ENCODE measurements at regions not wholly inside any gene's neighbourhood (a gene's known extent, or its start where the extent isn't known, plus 50 kb on each side); places are given as distances from the start of the nearest gene placed in this dataset.

- H3K4me3 Mint-ChIP-seq (ENCODE audit: low read depth, unreplicated experiment) = no peak overlapping the region
- no TSS peak for BruUV-seq (replicated peaks)
- H3K4me1 Mint-ChIP-seq (ENCODE audit: low read depth, unreplicated experiment) = no peaks in the 10 kb centered on the region
- no peak for DNase-seq
- peaks cover 2% of the 10 kb centered on the region for H3K9me3 Mint-ChIP-seq (ENCODE audit: low read depth, unreplicated experiment)
- H3K36me3 Mint-ChIP-seq (ENCODE audit: insufficient read depth, unreplicated experiment) = no peaks in the 10 kb centered on the region
- TF ChIP-seq CTCF (IDR thresholded peaks at IDR 0.05; ENCODE audit: unreplicated experiment) = no peak
- intact Hi-C loops (cut with micrococcal nuclease; ENCODE audit: unreplicated experiment) = no loop called here
- H3K27ac Mint-ChIP-seq (ENCODE audit: unreplicated experiment) = no peak overlapping the region
- H3K27me3 Mint-ChIP-seq (ENCODE audit: unreplicated experiment) = peaks cover 17% of the 10 kb centered on the region
- CTCF ChIA-PET = no interaction called here
These were observed 176.7 kb downstream of the URI1 start for GRCh38 chr19:30118760-30119159.

GRCh38 chr19:30119180-30119908 is 177.3 kb downstream of the URI1 start:
- no peaks in the 10 kb centered on the region for H3K4me1 Mint-ChIP-seq (ENCODE audit: low read depth, unreplicated experiment)
- H3K36me3 Mint-ChIP-seq (ENCODE audit: insufficient read depth, unreplicated experiment) = no peaks in the 10 kb centered on the region
- H3K27me3 Mint-ChIP-seq (ENCODE audit: unreplicated experiment) = peaks cover 17% of the 10 kb centered on the region
- no peak overlapping the region for H3K4me3 Mint-ChIP-seq (ENCODE audit: low read depth, unreplicated experiment)
- TF ChIP-seq CTCF (IDR thresholded peaks at IDR 0.05; ENCODE audit: unreplicated experiment) = no peak
- H3K27ac Mint-ChIP-seq (ENCODE audit: unreplicated experiment) = no peak overlapping the region
- BruUV-seq (replicated peaks) = no TSS peak
- no peak for DNase-seq
- intact Hi-C loops (cut with micrococcal nuclease; ENCODE audit: unreplicated experiment) = no loop called here
- peaks cover 2% of the 10 kb centered on the region for H3K9me3 Mint-ChIP-seq (ENCODE audit: low read depth, unreplicated experiment)
- CTCF ChIA-PET = no interaction called here

GRCh38 chr19:30120860-30121484 is 178.9 kb downstream of the URI1 start:
- no peak for TF ChIP-seq CTCF (IDR thresholded peaks at IDR 0.05; ENCODE audit: unreplicated experiment)
- Mint-ChIP-seq H3K4me1 (ENCODE audit: low read depth, unreplicated experiment) (no peaks in the 10 kb centered on the region), H3K36me3 (ENCODE audit: insufficient read depth, unreplicated experiment) (no peaks in the 10 kb centered on the region), H3K4me3 (ENCODE audit: low read depth, unreplicated experiment) (no peak overlapping the region), H3K9me3 (ENCODE audit: low read depth, unreplicated experiment) (peaks cover 2% of the 10 kb centered on the region), H3K27me3 (ENCODE audit: unreplicated experiment) (peaks cover 17% of the 10 kb centered on the region), H3K27ac (ENCODE audit: unreplicated experiment) (no peak overlapping the region)
- intact Hi-C loops (cut with micrococcal nuclease; ENCODE audit: unreplicated experiment) = no loop called here
- BruUV-seq (replicated peaks) = no TSS peak
- CTCF ChIA-PET = no interaction called here
- DNase-seq = no peak

GRCh38 chr19:30122431-30122830 is 180.4 kb downstream of the URI1 start:
- H3K27me3 Mint-ChIP-seq (ENCODE audit: unreplicated experiment) = peaks cover 17% of the 10 kb centered on the region
- no TSS peak for BruUV-seq (replicated peaks)
- no peaks in the 10 kb centered on the region for H3K36me3 Mint-ChIP-seq (ENCODE audit: insufficient read depth, unreplicated experiment)
- peaks cover 2% of the 10 kb centered on the region for H3K9me3 Mint-ChIP-seq (ENCODE audit: low read depth, unreplicated experiment)
- CTCF ChIA-PET = no interaction called here
- no peak overlapping the region for H3K4me3 Mint-ChIP-seq (ENCODE audit: low read depth, unreplicated experiment)
- TF ChIP-seq CTCF (IDR thresholded peaks at IDR 0.05; ENCODE audit: unreplicated experiment) = no peak
- no peak overlapping the region for H3K27ac Mint-ChIP-seq (ENCODE audit: unreplicated experiment)
- no peak for DNase-seq
- intact Hi-C loops (cut with micrococcal nuclease; ENCODE audit: unreplicated experiment) = no loop called here
- H3K4me1 Mint-ChIP-seq (ENCODE audit: low read depth, unreplicated experiment) = no peaks in the 10 kb centered on the region

All from Calu3 (cell line).